GM21576 (cell line): ENCODE measurements at regions not wholly inside any gene's neighbourhood (a gene's known extent, or its start where the extent isn't known, plus 50 kb on each side); places are given as distances from the start of the nearest gene placed in this dataset.

ENCODE experiments used
- ATAC-seq: cut with Tn5 transposase; IDR thresholded peaks from one replicate; pipeline ENCODE4 v1.9.1; 2021; ENCODE audit warnings: mild to moderate bottlenecking, moderate library complexity; ENCODE audit not compliant: unreplicated experiment

DNA sequence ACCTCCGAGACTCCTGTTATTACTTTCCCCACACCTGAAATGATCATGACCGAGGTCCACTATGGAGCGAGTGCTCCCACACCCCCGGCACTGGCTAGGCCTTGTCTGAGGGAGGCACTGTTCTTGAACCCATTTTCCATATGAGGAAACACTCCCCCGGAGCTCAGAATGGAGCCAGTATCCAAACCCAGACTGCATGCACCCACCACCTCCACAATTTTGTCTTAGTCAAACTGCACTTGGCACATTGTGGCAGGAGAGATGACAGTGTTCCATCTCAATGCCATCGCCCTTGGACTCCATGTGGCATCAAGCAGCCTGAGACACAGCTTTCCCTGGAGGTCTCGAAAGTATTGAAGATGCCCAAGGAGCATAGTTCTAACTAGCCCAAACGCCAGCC lies 154.1 kb downstream of the NUP210 start:
- no peak for ATAC-seq

DNA sequence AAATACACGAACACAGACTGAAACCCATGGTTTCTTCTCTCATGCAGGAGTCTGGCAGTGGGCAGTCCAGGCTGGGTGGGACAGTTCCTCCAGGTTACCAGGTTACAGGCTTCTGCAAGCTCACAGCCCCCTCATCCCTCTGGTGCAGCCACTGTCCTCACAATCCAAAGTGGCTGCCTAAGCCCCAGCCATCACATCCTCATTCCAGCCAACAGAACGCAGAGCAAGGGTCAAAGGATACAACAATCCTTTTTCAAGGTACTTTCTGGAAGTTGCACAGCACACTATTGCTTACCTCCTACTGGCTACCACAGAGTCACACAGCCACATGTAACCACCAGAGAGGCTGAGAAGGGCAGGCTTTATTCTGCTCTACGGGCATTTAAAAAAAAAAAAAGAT lies 154.6 kb downstream of the NUP210 start:
- ATAC-seq, result no peak

DNA sequence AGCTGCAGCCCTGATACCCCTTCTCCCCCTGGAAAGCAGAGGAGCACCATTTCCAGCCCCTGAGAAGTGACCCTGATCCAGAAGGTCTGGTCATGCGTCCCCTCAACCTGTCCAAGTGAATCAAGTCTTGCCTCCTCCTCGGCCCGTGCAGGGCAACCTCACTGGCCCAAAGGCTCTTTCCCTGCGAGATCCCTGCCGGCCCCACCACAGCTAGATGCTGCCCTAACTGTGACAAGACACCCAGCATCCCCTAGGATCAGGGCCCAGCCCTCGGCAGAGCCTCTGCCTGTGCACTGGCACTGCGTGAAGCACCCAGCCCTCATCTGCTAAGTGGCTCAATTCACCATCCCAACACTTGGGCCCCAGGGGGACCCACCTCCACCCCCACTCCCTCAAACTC lies 155.1 kb downstream of the NUP210 start:
- ATAC-seq, result no peak

DNA sequence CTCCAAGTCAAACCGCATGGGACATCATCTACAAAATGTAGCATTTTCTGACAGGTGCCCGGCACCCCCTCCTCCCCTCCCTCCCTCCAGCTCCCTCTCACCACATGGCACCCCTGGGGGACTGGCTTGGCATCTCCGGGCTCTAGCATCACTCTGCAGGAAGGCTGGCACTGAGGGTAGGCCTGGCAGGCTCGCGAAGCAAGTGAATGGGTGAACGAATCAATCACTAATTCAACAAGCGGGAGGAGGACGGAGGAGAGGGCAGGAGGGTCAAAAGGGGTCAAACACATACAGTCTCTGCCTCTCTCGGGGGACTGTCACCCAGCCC lies 155.7 kb downstream of the NUP210 start:
- no peak for ATAC-seq

DNA sequence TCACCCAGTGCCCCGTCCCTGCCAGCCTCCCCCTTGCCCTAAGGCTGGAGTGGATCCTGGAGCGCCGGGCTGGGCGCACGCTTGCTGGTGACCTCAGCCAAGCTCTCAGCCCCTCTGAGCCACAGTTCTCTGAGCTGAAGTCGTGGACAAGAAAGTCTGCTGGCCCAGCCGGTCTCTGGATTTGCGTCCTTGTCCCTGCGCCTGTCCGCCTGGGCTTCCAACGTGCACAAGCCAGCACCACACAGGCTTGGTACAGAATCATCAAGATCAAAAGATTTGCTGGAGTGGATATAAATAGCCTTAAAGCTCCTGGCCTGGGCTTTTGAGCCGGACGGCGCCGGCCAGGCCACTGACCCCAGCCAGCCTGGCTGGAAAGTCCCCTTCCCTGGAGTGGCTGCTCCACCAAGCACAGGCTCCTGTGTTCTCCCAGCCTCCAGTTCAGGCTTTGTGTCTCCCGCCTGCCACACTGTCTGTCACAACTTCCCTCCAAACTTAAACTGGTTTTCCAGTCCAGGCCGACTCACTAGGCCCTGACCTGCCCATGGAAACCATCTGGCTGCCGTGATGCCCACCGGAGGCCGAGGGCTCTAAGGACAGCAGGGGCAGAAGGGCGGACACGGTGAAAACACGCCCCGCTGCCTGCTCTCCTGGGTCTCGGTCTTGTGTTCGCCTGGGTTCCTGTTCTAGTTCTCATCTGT lies 156.2 kb downstream of the NUP210 start:
- no peak for ATAC-seq

DNA sequence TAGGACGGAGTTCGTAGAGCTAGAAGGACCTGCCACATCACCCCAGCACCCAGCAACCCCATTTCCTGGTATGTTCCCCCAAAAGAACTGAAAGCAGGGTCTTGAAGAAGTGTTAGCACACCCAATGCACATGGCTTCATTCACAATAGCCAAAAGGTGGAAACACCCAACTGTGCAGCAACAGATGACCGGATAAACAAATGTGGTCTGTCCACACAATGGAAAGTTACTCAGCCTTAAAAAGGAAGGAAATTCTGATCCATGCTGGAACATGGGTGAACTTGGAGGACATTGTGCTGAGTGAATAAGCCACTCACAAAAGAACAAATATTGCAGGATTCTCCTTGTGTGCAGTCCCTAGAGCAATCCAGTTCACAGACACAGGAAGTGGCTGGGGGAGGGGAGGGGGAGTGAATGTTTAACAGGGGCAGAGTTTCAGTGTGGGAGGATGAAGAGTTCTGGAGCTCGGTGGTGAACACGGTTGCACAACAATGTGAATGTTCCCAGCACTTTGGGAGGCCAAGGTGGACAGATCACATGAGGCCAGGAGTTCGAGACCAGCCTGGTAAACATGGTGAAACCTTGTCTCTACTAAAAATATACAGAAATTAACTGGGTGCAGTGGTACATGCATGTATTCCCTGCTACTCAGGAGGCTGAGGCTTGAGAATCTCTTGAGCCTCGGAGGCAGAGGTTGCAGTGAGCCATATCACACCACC lies 157.5 kb downstream of the NUP210 start:
- no peak for ATAC-seq

DNA sequence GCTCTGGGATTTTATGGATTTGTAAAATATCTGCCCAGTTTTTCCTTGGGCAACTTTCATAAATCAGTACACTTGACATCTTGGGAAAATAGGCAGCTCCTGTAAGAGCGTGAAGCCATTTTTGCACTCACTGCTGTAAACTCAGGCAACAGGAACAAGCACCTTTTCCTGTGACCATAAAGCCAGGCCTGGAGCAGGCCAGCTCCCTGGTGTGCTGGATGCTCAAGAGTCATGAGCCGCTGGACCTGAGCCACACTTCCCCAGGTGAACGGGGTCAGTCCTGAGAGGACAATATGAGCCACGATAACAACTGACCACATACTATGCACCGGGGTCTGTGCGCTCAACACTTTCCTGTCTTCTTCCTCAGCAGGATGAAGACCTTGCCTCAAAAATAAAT lies 158.2 kb downstream of the NUP210 start:
- no peak for ATAC-seq

DNA sequence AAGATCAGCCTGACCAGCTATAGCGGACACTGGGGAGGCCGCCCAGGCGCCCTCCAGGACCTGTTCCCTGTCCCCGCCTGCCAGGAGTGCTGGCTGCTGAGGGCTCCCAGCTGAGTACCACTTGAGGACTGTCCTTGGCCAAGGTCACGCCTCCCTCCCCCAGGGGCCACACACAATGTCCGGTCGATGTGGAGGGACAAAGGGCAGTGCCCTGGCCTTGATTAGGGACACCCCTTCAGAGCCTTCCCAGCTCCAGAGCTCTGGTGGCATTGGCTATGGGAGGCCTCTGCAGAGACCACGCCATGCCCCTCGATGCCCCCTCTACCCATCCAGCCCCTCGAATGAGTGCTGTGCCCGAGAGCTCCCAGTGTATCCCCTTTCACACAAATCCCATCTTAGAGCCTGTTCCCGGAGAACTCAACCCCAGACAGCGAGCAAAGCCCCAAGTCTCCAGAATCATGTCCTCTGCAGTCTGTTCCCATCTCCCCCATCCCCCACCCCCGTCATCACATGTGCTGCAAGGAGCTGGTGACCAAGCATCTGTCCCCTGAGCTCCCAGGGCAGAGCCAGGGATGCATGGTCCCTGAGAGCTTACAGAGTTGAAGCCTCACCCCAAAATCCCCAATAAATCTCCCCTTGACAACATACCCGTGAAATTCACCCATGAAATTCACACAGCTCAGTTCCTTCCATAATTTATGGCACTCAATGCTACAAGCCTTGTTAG lies 158.9 kb downstream of the NUP210 start:
- no peak for ATAC-seq

DNA sequence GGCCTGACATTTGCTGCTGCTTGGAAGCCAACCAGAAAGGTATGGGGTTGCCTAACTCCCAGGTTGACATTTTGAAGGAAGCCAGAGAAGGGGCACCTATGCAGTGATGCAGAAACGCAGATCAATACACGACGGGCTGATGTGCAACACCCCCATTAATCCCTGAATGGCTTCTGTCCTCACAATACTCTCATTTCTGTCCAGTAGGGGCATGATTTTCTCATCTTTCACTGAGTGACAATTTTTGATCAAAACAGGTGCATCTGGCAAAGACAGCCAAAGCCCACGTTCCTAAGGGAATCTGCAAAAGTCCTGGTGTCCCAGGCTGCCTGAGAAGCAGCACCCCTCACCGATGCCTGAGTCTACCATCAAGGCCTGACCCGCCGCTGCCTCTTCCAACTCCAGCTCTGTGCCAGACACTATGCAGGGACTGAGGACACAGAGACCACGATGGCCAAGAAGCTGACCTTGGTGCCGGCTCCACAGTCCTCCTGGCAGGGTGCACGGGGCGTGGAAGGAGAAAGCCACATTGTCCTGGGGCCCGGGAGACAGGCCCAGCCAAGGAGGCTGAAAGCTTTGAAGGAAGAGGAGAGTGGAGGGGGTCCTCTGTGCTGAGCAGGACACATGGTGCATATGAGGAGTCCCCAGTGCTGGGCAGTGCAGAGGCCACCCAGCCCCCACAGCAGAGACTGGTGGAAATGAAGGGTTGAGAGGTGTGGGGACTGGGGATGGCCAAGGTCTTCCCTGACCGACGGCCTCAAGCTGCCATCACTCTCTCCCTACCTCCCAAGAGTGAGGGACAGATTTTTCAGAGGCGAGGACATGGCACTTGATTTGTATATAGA lies 159.6 kb downstream of the NUP210 start:
- ATAC-seq, result no peak

DNA sequence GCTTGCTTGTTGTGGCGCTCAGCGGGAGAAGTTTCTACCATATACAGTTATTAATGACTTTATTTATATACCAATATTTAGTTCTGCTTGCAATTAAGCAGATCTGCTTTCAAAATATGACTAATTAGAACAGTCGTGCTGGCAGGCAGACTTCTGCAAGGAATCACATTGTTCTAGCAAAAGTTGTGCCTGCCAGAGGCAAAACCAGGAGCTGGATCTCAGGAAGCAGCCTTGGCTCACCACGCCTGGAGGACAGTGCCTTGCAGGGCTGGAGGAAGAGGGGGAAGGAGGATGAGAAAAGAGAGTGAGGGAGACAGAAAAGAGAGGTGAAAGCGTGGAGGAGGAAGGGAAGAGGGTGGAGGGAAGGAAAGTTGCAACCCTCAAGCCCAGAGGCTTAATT lies 160.3 kb downstream of the NUP210 start:
- no peak for ATAC-seq

DNA sequence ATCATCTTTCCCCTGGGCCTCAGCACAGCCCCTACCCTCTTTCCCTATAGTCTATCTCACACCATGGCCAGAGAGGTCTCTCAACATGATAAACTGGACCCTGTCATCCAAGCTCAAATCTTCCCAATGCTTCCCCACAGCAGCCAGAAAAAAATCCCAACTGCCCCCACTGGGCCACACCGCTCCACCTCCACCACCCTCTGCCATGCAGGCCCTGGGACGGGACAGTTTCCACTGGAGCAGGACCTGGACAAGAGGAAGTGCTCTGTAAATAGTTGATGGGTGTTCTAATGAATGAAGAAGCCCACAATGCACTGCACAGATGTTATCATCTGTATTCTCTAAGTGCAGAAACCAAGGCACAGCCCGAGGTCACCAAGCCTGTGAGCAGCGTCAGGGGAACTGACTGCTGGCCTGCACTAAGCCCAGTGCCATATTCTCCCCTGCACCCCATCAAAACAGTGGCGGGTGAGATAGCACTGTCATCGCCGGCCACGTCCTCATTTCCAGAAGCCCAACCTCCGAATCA lies 161.1 kb downstream of the NUP210 start:
- ATAC-seq, result no peak

DNA sequence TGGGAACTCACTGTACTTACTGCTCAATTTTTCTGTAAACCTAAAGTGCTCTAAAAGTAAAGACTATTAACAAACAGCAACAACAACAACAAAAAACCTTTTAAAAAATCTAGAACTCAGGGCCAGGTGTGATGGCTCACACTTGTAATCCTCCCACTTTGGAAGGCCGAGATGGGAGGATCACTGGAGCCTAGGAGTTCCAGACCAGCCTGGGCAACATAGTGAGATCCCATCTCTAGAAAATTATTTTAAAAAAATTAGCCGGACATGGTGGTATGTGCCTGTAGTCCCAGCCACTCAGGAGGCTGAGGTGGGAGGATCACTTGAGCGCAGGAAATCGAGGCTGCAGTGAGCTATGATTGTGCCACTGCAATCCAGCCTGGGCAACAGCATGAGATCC lies 161.8 kb downstream of the NUP210 start:
- no peak for ATAC-seq

DNA sequence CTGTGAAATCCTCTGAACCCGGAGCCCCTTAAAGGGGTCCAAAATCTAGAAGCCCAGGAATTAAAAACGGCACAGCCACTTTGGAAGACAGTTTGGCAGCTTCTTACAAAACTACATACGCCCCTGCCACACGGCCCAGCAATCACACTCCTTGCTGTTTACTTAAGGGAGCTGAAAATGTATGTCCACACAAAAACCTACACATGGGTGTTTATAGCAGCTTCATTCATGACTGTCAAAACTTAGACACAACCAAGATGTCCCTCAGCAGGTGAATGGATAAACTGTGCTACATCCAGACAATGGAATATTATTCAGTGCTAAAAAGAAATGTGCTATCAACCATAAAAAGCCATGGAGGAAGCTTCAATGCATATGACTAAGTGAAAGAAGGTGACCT lies 162.5 kb downstream of the NUP210 start:
- ATAC-seq, result no peak

DNA sequence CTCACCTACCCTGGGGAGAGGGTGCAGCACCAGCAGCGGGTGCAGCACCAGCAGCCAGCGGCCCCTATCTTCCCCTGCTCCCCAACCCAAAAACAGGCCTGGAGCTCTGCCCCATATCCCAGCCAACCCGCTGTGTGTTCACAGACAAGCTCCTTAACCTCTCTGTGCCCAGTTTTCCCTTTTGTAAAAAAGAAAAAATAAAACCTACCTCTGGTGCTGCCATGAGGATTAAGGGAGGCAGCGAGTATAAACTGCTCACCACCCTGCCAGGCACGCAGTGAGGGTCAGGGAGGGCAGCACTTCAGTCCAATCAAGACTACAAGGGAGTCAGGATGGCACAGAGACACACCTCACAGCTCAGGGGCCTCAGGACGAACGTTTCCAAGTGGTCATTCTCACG lies 163.3 kb downstream of the NUP210 start:
- ATAC-seq, result no peak

DNA sequence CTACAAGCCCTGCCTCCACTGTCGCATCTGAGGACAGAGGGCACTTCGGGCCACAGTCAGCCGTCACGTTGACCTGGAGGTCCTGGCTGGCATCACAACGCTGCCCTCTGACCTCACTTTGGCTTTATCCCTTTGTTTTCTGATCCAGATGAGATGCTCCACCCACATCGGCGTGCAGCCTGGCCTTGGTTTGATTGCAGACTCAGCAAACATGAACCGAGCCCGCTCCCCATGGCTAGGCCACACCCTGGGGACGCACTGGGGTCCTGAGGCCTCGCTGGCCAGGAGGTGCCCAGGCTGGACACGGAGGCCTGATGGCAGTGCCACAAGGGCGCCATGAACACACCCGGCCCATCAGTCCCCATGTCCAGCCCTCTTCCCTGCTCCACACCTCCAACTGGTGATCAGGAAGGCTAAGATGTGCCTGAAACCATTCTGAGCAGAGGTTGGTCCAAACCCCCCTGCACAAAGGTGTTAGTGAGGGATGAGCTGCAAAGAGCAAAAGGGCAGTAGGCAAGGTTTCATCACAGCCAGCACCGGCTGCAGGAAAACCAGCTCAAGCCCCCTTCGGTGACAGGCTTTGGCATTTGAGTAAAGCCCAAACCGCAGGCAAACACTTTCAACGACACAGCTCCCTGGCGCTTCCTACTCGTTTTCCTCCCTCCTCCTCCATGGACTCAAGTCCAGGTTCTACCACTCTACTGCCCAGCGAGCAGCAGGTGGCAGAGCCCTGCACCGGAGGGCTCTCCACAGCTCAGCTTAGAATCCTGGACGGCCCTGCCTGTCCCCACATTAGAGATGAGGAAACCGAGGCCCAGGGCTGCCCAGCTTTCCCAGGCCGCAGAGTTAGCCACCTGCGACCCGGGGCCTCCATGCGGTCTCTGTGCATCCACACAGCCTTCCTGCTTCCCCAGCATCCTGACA lies 165.8 kb downstream of the NUP210 start:
- no peak for ATAC-seq

DNA sequence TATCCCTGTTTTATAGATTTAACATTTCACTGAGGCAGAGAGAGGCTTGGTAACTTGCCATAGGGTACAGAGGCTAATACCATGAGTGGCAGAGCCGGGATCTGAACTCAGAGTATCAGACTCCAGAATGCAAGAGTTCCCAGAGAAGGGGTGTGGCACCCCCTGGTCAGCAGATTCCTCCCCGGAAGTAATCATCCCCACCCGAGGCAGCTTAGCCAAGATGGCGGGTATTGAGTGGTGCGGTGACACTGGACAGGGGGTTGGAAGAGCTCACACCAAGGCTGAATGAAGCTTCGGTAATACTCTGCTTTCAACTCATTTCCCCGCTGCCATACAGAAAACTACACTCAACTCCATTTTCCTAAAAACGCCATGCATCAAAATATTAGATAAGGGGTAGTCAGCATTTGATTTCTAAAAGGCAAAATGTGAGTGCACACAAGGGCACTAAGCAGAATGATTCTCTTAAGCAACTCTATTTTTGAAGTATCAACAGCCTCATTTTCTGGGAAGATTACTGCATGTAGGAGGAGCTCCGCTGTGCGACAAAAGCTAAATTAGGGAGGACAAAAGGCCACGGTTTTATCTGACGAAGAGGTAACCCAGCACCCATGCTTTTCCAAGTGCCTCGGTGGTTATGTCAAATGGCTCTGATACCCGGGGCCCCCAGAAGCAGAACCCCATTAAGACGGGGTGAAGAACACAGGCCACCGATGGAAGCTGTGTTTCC lies 166.7 kb downstream of the NUP210 start:
- no peak for ATAC-seq

DNA sequence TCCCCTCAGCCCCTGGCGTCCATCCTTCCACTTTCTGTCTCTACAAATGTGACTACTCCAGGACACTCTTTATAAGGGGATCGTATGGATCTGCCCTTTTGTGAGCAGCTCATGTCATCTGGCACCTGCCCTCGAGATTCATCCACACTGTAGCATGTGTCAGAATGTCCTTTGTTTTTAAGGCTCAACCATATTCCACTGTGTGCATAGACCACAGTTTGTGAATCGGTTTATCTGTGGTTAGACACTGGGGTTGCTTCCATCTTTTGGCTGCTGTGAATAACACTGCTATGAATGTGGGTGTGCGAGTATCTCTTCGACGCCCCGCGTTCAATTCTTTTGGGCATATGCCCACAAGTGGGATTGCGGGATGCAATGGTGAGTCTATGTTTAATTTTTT lies 167.9 kb downstream of the NUP210 start:
- ATAC-seq, result no peak

DNA sequence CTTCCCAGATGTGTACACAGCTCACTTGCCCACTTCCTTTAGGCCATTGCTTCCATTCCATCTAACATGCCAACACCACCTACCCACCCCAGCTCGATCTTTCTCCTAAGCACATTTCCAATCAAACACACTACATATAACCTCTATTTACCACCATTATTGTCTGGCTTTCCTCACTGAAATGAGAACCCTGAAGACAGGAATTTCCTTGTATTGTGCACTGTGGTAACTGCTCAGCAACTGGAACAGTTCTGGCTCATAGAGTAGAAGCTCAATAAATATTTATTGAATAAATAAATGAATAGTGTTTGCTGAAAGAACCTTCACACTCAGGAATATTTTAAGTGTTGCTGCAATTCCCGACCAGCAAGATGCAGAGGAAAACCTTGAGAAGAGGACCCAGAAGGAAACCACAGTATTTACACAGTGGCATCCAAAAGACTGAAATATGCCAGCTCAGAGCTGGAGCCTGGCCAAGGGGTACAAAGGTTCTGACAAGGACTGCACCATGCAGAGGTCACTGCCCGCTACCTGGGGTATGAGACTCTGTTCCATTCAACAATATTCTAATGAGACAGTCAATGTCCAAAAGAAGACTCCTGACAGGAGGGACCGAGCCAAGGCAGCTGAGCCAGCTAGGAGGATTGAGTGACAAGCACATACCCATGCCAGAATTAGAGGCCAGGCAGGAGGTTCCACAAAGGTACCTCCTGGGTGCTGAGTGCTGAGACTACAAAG lies 168.8 kb downstream of the NUP210 start:
- no peak for ATAC-seq
